IPS-NIHi7 (cell line): ENCODE measurements at regions not wholly inside any gene's neighbourhood (a gene's known extent, or its start where the extent isn't known, plus 50 kb on each side); places are given as distances from the start of the nearest gene placed in this dataset.

ENCODE experiments used
- DNase-seq: peaks from one replicate; pipeline ENCODE4 v3.0.0; 2012; ENCODE audit warnings: mixed read lengths; ENCODE audit errors: extremely low spot score

DNA sequence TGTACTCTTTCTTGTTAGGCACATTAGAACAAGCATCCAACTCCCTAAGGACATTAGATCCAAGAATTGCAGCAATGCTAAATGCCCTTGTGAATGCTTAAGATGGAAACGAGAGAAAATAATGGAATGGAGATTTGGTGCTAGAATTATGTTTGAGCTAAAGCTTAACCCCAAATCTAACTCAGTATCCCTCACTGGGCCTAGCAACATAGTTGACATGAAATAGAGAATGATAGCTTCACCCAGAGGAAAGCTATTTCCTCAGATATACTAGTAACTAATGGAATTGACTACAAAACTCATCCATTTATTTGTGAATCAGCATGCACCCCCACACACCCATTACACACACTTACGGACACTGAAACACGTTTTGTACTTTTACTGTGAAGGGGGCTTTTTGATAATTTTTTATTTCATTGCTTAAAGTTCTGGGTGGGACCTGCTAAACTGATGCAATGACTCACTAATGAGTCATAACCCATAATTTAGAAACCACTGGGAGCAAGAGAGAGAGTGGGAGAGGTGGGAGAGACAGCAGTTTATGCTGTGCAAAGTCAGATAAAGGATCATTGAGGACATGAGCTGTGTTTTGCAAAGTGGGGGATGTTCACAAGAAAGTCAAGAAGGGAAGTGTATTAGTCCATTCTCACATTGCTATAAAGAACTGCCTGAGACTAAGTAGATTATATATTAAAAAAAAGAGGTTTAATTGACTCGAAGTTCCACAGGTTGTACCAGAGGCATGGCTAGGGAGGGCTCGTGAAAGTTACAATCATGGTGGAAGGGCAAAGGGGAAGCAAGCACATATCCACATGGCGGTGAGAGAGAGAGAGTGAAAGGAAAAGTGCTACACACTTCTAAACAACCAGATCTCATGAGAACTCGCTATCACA lies 382.7 kb downstream of the SFMBT2 start:
- no peak for DNase-seq

DNA sequence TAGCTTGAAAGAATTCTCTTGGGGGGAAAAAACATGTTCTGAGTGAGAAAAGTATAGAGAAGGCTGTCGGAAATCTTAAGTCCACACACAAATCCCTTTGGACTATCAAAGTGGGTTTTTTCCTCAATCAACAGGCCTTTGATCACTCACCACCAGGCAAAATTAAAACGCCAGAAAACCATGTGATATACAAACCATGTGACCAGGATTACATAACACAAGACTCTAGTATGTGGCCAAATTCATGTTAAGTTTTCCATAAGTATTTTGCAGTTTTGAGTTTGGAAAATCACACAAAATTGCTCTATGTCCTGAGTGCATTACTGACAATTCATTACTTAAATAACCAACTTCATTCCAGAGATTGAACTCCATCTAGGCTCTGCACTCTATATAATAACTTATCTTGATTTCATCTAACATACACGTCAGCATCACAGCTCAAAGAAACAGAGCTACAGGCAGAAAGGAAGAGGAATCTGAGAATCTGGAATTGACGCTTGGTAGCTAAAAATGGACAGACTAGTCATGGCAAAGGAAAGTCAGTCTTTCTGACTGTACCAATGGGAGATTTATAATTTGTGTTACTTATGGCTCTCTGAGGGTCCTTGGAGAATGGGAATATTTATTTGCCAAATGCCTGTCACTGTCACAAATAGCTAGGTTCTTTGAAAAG lies 383.5 kb downstream of the SFMBT2 start:
- DNase-seq, result no peak

DNA sequence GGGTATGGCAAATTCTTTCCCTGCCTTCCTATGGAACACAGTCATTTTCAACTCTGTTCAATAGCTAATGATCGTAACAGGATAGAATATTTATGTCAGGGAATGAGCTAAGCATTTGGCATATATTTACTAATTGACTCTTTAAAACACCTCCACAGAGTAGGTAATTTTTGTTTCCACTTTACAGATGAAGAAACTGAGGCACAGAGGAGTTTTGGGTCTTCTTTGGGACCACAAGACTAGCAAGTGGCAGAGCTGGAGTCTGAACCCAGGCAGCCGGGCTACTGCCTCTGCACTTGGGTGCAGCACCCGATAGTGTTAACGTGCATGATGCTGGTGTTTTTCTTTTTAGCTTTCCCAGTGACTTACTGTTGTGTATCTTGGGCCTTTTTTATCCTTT lies 384.0 kb downstream of the SFMBT2 start:
- no peak for DNase-seq

DNA sequence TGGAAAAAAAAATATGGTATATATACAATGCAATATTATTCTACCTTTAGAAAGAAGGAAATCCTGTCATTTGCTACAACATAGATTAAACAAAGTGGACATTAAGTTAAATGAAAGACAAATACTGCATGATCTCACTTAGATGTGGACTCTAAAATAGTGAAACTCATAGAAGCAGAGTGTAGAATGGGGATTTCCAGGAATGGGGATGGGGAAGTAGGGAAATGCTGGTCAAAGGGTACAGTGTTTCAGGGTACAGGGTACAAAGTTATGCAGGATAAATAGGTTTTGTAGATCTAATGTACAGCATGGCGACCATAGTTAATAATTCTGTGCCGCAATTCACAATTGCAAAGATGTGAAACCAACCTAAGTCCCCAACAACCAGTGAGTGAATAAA lies 385.5 kb downstream of the SFMBT2 start:
- DNase-seq, result no peak

DNA sequence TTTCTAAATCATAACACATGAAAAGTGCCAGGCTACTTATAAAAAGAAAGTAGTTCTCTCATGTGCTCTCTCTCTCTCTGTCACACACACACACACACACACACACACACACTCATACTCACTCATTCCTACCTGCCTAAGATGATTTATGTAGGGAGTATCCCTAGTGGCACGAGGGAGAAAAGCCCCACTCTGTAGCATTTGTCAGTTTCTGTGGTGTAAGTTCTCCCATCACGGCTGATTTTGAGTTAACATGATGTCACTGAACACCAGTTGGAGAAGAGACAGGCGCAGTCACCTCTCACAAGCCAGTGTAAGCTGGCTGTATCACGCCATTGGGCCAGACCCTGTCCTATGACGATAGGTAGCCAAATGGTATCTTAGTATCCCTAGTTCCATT lies 395.4 kb downstream of the SFMBT2 start:
- no peak for DNase-seq

DNA sequence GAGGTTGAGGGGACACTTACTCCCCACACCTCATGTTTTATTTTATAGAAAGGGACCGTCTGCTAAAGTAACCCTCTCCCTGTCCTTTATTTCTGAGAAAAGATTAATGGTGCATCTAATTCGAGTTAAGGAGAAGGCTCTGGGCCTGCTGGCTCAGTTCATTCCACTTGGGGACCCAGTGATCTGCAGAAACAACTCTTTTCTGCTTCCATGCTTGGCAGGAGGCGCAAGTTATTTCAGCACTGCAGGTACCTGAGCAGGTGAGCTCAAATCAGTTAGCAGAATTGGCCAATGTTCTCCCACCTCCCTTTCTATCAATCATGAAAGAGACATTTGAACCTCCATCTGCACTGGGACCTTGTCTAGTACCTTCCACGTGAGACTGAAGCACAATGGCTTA lies 396.1 kb downstream of the SFMBT2 start:
- no peak for DNase-seq

DNA sequence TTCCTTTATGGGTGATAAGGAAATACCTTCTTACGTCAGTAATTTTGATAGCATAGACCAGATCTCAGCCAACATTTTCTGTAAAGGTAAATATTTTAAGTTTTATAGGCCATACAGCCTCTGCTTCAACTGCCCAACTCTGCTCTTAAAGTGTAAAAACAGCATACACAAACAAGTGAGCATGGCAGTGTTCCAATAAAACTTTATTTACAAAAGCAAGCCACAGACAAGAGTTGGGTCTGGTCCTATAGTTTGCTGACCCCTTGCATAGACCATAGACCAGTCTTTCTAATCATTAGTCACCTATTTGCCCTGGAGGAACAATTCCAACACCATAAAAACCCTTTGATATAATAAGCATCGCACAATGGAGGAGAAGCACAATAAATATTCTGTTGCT lies 398.8 kb downstream of the SFMBT2 start:
- DNase-seq, result no peak

DNA sequence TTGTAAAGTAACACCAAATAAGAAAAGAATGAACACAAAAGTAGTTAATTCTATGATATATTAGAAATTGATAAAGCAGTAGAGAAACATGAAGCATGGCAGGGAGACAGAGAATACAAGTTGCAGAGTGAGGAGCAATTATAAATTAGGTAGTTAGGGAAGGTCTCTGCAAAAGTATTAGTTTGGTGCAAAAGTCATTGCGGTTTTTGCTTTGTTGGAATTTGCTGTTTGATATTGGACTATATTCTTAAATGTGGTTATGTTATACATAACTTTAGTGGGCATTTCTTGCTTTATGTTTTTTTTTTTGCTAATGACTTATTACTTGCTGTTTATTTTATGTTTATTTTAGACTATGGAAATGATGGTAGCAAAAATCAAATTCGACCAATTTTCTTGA lies 402.2 kb downstream of the SFMBT2 start:
- no peak for DNase-seq

DNA sequence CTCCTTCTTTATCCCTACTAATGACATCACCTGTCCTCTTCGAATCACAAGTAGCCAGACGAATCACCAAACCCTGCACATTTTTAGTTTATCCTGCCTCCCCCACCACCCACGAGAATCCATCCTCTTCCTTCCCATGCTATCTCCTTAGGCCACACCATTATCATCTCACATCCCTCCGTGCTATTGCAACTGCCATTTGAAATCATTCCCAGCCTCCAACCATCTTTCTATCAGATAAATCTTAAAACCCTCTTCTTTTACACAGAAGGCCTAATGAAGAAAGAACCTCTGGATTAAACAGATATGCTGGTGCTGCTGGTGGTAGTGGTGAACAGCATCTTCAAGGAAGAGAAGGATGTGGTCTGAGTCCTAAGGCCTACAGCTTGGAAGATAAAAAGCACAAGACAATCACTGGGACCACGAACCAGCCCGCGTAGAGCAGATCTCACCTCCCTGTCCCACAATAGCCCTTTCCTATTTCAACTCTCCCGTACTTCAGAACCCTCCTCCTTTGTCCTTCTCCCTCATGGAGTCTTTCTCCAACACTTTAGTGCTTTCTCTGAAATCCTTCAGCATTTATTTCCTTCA lies 403.1 kb downstream of the SFMBT2 start:
- no peak for DNase-seq

DNA sequence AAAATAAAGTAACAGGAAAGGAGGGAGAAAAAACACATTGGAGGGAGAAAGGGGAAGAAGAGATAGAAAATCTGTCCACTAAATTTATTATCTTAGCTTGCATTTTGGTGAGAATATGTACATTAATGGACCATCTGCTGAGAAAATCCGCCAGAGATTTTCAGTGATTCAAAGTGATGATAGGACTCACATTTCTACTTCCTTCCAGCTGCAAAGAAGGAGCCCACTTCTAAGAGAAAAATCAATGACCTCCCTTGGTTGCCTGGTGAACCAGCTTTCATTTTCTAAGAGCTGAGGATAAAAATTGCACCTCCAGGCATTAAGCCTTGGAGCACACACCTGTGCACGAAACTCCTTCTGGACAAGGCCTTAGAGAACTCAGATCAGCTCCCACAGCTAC lies 404.3 kb downstream of the SFMBT2 start:
- DNase-seq, result no peak

DNA sequence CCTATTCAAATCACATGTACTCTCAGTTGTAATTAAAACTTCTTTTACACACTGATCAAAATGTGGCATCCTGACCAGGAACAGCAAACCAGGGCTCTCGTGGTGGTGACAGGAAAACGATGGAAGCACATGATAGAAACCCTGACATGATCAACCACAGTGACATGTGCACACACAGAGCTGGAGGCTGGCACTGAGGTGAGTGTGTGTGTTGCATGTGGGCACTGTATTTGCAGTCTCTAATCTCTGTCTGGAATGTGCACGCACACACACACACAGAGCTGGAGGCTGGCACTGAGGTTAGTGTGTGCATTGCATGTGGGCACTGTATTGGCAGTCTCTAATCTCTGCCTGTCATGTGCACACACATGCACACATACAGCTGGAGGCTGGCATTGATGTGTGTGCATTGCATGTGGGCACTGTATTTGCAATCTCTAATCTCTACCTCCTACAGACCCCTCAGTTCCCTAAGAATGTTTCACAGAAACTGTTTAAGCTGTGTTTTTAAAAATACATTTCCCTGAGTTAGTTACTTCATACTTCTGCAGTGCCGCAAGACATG lies 406.9 kb downstream of the SFMBT2 start:
- no peak for DNase-seq

DNA sequence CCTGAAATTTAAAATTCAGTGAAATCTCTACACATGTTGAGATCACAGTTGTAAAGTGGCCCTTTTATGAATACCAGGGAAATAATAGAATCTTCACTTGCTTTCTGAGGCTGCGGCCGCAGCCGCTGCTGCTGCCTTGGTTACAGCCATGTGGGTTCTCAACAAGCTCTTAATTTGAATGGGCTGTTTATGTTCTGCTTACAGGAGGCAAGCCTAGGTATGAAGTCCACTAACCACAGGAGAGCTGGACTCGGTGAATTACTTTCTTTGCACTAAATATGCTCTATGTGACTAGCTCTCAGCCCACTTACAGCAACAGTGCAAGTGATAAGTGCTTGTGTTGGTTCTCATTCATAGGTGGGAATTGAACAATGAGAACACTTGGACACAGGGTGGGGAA lies 410.8 kb downstream of the SFMBT2 start:
- no peak for DNase-seq

DNA sequence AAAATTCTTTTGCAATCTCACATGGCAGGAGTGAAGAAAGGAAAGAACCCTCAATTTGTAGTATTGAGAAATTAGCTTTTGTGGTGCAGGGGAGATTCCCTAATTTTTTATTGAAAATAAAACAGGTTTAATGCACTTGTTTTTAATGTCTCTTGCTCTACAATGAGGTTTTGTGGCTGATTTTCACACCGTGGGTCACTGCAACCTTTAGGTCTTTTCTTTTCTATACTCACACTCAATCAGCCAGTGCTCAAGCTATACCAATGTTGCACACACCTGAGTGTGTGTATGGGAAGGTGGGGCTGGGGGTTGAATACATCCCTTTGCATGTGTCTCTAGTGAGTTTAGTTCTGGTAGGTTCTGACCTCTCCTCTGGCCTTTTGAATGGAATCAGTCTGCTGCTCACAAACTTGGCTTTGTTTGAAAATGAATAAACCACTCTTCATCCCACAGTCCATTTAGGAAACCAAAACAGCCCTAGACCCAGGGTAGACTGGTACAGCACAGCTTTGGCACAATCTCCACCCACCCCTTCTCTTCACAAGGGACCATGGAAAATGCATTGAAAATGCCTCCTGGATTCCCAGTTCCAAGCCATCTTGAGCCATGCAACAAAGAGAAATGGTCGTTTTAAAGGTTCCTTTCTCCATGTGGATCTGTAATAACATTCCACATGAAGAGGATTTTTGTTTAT lies 411.5 kb downstream of the SFMBT2 start:
- DNase-seq, result no peak

DNA sequence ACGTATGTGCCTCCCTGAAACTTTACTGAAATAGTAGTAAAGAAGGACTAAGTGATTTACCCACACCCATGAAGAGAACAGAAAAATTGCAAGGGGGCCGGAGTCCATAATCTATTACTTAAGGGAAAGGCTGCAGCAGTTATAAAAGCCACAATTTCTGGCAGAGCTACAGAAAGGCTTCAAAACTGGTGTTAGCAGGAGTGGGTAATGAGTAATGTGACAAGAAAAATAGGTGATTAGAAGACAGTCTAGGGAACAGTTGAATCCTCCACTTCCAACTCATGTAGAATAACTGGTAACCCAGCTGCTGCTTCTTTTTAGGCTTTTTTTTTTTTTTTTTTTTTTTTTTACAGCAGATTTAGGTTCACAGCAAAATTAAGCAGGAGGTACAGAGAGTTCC lies 413.3 kb downstream of the SFMBT2 start:
- no peak for DNase-seq

DNA sequence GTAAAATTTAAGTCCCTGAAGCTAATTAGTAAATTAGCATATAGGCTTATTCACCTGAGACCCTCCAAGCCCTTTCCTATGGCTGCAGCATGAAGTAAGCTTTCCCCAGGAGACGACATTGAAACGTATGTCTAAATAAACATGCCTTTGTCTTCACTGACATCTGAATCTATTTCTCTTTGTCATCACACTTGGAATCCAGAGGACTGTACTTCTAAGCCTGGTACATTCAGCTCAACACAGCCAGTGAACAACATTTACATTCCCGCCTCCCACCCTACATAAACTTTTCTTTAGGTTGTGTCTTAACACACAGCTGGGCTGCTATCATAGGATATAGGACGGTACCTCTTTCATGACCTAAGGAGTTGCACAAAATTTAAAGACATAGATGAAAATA lies 414.4 kb downstream of the SFMBT2 start:
- DNase-seq, result no peak

DNA sequence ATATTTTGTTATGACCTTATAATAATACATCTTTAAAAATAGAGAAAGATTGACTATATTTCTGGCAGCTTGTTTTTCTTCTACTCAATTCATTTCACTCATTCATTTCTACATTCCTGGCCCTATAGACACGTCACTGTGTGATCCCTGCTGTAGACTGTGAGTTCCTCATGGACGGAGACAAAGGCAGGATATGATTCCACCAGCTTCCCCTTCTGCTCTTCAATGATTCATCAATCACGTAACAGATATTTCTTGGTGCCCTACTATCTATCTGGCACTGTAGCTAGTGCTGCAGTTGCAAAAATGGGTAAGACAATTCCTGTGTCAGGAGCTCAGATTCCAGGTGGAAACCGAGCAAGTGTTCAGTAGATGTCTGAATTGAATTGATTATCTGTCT lies 415.0 kb downstream of the SFMBT2 start:
- DNase-seq, result no peak

DNA sequence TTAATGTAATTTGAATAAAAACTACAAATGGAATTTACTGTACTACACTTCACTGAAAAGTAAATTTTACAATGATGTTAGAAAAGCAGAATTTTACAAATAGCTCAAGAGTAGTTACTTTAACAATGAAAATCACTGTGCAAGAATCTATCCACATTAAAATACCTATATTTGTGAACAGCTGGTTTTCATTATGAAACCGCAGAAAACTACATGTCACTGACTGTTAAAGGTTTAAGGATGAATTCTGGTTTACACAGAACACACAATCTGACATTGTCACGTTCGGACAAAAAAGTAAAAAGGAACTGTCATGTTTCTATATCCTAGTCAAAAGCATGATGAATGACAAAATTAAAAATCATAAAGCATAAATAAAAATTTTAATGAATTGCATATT lies 415.3 kb upstream of the PRKCQ start:
- DNase-seq, result no peak

DNA sequence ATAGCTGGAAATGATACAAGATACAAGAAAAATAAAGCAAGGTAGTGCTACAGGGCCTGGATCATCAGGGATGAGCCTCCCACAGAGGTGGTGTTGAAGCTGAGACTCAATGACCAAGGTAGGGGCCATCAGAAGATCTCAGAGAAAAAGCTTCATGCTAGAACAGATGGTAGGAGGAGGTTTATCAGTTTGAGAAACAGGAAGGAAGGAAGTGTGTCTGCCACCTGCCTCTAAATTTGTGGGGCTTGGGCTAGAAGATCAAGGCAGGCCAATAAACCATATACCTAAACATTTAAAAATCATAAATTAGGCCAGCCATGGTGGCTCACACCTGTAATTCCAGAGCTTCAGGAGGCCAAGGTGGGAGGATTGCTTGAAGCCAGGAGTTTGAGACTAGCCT lies 410.8 kb upstream of the PRKCQ start:
- DNase-seq, result no peak

DNA sequence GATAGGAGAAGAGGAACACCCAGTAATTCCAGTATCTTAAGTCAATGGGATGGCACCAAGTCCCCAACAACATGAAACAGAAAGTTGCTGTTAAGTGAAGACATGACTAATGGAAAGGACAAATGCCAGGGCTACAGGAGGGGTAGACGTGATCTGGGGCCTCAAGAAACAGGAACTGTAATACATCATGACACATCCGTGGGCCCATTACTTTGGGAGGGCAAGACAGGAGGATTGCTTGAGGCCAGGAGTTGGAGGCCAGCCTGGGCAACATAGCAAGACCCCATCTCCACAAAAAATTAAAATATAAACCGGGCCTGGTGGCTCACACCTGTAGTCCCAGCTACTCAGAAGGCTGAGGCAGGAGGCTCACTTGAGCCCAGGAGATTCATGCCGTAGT lies 408.6 kb upstream of the PRKCQ start:
- no peak for DNase-seq

DNA sequence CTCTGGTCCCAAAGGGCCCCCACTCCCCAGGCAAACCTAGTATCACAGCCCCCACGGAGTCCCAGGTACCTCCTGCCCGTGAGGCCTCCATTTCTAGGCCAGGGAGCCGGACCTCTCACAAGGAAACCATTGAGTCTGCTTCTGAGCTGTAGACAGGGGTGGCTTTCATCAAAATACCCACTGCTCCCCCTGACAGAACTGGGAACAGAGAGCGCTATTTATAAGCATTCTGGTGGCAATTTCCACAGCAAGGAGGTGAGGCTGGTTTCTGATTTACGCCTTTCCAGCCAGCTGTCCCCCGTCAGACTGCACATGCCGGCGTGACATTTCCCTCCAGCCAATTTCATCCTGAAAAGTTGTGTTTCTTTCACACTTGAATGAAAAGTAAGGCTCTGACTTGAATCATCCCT lies 407.5 kb upstream of the PRKCQ start:
- no peak for DNase-seq

DNA sequence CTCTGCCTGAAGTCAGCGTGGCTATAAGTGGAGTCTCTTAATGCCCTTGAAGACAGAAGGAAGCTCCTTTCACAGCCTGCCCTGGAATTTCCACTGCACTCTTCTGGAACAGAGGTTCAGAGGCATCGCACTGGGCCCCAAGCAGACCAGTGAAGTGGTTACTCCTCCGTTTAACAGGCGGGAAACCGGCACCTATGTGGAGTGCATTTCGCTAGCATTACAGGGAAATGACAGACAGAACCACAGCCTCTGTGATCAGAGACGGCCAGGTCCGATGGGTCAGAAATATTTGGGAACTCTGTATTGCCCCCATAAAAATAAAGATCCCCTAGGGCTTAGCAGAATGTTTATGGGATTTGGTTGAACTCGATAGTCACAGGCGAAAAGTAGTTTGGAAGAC lies 406.9 kb upstream of the PRKCQ start:
- no peak for DNase-seq

DNA sequence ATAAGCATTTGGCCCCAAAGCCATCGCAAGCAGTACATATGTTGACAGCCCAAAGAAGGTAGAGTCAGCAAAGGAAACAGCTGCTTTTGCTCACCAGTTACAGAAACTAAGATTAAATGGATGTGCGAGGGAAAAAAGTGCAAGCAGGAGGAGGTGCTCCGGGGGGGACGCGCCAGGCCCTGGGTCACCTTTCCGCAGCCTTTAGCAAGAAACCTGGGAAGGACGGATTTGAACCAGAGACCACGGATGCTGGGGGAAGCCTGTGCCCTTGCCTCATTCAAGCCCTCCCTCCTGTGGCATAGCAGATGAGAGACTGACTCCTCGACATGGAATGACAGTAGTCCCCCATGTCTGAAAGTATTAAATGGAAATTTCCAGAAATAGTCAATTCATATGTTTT lies 405.6 kb upstream of the PRKCQ start:
- no peak for DNase-seq
